Activated gamma-delta T cell treated with Interleukin-2 at 50 U/mL for 16 hours (primary cell): ENCODE measurements at regions not wholly inside any gene's neighbourhood (a gene's known extent, or its start where the extent isn't known, plus 50 kb on each side); places are given as distances from the start of the nearest gene placed in this dataset.

Experiments
- DNase-seq: peaks from one replicate; pipeline ENCODE4 v3.0.0-alpha.2; 2020

- no peak for DNase-seq
Observed at GRCh38 chr18:40698129-40698528, 1256.9 kb upstream of the PIK3C3 start.

GRCh38 chr18:40695526-40695925, 1259.5 kb upstream of the PIK3C3 start:
- no peak for DNase-seq

GRCh38 chr18:40692871-40693270, 1262.2 kb upstream of the PIK3C3 start:
- no peak for DNase-seq

GRCh38 chr18:40690062-40690461, 1265.0 kb upstream of the PIK3C3 start:
- no peak for DNase-seq

GRCh38 chr18:40687399-40687798, 1267.6 kb upstream of the PIK3C3 start:
- DNase-seq: no peak

GRCh38 chr18:40686836-40687235, 1268.2 kb upstream of the PIK3C3 start:
- no peak for DNase-seq

- DNase-seq: no peak
Observed at GRCh38 chr18:40685219-40685618, 1269.8 kb upstream of the PIK3C3 start.

- DNase-seq: no peak
Observed at GRCh38 chr18:40678318-40678717, 1276.7 kb upstream of the PIK3C3 start.

GRCh38 chr18:40676668-40677067, 1278.4 kb upstream of the PIK3C3 start:
- no peak for DNase-seq

- no peak for DNase-seq
Observed at GRCh38 chr18:40673150-40673549, 1281.9 kb upstream of the PIK3C3 start.

GRCh38 chr18:40672590-40672989, 1282.4 kb upstream of the PIK3C3 start:
- DNase-seq: no peak

- no peak for DNase-seq
Observed at GRCh38 chr18:40670668-40671375, 1284.2 kb upstream of the PIK3C3 start.

- no peak for DNase-seq
Observed at GRCh38 chr18:40662898-40663437, 1292.1 kb upstream of the PIK3C3 start.

- no peak for DNase-seq
Observed at GRCh38 chr18:40653682-40654081, 1301.4 kb upstream of the PIK3C3 start.

GRCh38 chr18:40652321-40652720, 1302.7 kb upstream of the PIK3C3 start:
- no peak for DNase-seq

GRCh38 chr18:40651163-40651562, 1303.9 kb upstream of the PIK3C3 start:
- DNase-seq: no peak

- DNase-seq: no peak
Observed at GRCh38 chr18:40642692-40643229, 1312.3 kb upstream of the PIK3C3 start.

- DNase-seq: no peak
Observed at GRCh38 chr18:40631319-40631718, 1323.7 kb upstream of the PIK3C3 start.

- DNase-seq: no peak
Observed at GRCh38 chr18:40630496-40630895, 1324.5 kb upstream of the PIK3C3 start.

GRCh38 chr18:40624959-40625358, 1330.1 kb upstream of the PIK3C3 start:
- DNase-seq: no peak

GRCh38 chr18:40613721-40614120, 1341.3 kb upstream of the PIK3C3 start:
- DNase-seq: no peak

- no peak for DNase-seq
Observed at GRCh38 chr18:40612356-40612755, 1342.7 kb upstream of the PIK3C3 start.

- DNase-seq: no peak
Observed at GRCh38 chr18:40608226-40608625, 1346.8 kb upstream of the PIK3C3 start.

- DNase-seq: no peak
Observed at GRCh38 chr18:40607542-40608148, 1347.4 kb upstream of the PIK3C3 start.
